Activated T-helper 2 cell treated with anti-CD3 and anti-CD28 coated beads, Interferon-gamma antibody, Interleukin-2, Interleukin-4, amounts not matched to agents 10 μg/mL and 5 μg/mL and 100 μg/mL, durations not matched to agents 14 hours and 24 hours and 36 hours (primary cell): ENCODE measurements at regions not wholly inside any gene's neighbourhood (a gene's known extent, or its start where the extent isn't known, plus 50 kb on each side); places are given as distances from the start of the nearest gene placed in this dataset.

Experiments
- DNase-seq: peaks from one replicate; pipeline ENCODE4 v3.0.0; 2021; ENCODE audit warnings: low spot score
- H3K27ac Mint-ChIP-seq: one replicate; pipeline ENCODE4 v1.8.0; 2021; ENCODE audit warnings: mixed read lengths
- H3K27me3 Mint-ChIP-seq: one replicate; pipeline ENCODE4 v1.8.0; 2021; ENCODE audit warnings: low read depth, mixed read lengths
- H3K36me3 Mint-ChIP-seq: one replicate; pipeline ENCODE4 v1.8.0; 2021; ENCODE audit warnings: low read depth, mixed read lengths
- H3K4me1 Mint-ChIP-seq: one replicate; pipeline ENCODE4 v1.8.0; 2021; ENCODE audit warnings: low read depth, mixed read lengths
- H3K4me3 Mint-ChIP-seq: one replicate; pipeline ENCODE4 v1.8.0; 2021; ENCODE audit warnings: low read depth, mild to moderate bottlenecking, moderate library complexity, mixed read lengths
- H3K9me3 Mint-ChIP-seq: one replicate; pipeline ENCODE4 v1.8.0; 2021; ENCODE audit warnings: mixed read lengths
- intact Hi-C: fragments of 100-400 bp; cut with micrococcal nuclease; formaldehyde crosslinking; loops from one replicate; pipeline ENCODE4 v1.15.1; 2023

DNA sequence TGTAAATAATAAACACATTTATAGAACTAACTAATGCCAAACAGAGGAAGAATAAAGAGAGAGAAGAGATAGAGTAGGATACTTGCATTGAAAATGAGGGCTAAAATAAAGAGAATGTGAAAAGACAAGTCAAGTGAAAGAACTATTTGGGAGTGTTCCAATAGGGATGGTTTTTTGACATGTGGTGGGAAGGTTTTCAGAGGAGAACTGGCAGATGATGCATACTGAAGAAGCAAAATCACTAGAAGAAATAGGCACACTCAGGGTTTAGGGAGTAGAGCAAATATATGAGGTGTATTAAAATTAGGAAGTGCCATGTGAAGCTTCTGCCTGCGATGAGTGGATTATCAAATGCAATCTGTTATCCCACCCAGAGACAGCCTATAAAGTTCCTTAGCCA lies 744.8 kb downstream of the REEP3 start:
- Mint-ChIP-seq H3K27ac (no peak overlapping the region), H3K27me3 (no peaks in the 10 kb centered on the region)

DNA sequence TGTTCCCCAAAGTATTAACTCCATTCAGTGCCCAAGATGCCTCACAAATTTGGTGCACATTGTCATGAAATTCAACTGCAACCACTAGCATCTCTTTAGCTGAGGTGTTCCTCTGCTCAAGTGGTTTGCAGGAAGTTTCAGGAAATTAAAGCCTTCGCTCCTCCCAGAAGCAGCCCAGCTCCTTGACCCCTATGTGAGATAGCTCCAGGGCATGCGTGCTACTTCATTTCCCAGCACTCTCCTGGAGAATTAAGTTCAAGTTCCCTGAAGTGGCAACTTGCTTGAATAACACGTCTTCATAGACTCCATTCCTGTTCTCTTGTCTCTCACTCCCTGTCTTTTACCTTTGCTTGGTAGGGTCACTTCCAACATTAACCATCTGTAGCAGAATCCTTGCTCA lies 750.3 kb downstream of the REEP3 start:
- no peaks in the 10 kb centered on the region for H3K9me3 Mint-ChIP-seq
- no peaks in the 10 kb centered on the region for H3K4me1 Mint-ChIP-seq
- no peak overlapping the region for H3K4me3 Mint-ChIP-seq
- H3K36me3 Mint-ChIP-seq = no peaks in the 10 kb centered on the region
- intact Hi-C loops = no loop called here
- no peaks in the 10 kb centered on the region for H3K27me3 Mint-ChIP-seq
- no peak for DNase-seq
- no peak overlapping the region for H3K27ac Mint-ChIP-seq

More for the DNA sequence above, 744.8 kb downstream of the REEP3 start:
- Mint-ChIP-seq H3K36me3 (no peaks in the 10 kb centered on the region), H3K4me3 (no peak overlapping the region), H3K4me1 (no peaks in the 10 kb centered on the region), H3K9me3 (no peaks in the 10 kb centered on the region)
- DNase-seq = no peak
- intact Hi-C loops = no loop called here

DNA sequence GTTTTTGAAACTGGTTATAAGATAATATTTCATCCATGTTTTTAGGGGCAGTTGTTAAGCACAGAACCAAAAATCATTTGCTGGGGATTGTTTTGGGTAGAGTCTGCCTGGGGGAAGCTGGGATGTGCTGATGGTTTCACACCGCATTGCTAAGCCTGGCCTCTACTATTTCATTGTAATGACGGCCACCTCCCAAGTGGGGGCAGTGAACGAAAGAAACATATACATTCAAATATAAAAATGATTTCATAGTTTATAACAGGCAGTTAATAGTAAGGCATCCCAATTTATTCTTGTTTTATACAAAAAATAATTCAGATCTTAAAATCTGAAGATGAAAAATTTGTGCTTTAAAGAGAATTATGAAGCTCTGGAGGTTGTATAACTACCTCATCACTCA lies 750.8 kb downstream of the REEP3 start:
- Mint-ChIP-seq H3K36me3 (no peaks in the 10 kb centered on the region), H3K4me1 (no peaks in the 10 kb centered on the region), H3K9me3 (no peaks in the 10 kb centered on the region), H3K27ac (no peak overlapping the region), H3K27me3 (no peaks in the 10 kb centered on the region), H3K4me3 (no peak overlapping the region)
- intact Hi-C loops = no loop called here
- DNase-seq = no peak

DNA sequence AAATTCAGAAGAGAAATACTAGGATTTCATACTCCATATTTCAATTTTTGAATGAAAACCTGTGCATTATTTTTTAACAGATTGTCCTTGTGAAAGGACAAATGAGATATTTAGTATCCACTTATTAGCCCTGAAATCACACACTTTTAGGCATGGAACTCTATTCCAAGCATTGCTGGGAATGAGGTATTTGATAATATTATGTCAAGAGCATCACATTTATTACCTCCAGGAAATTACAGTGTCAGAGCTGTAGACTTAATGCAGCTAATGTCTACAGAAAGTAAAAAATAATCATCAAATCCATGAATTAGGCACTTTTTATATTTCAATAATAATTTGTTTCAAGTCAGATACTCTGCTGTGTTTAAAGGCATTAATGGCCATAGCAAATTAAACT lies 753.8 kb downstream of the REEP3 start:
- no peaks in the 10 kb centered on the region for H3K27me3 Mint-ChIP-seq
- no peak overlapping the region for H3K4me3 Mint-ChIP-seq
- H3K36me3 Mint-ChIP-seq = no peaks in the 10 kb centered on the region
- intact Hi-C loops = no loop called here
- no peak overlapping the region for H3K27ac Mint-ChIP-seq
- H3K9me3 Mint-ChIP-seq = no peaks in the 10 kb centered on the region
- DNase-seq = no peak
- H3K4me1 Mint-ChIP-seq = no peaks in the 10 kb centered on the region

DNA sequence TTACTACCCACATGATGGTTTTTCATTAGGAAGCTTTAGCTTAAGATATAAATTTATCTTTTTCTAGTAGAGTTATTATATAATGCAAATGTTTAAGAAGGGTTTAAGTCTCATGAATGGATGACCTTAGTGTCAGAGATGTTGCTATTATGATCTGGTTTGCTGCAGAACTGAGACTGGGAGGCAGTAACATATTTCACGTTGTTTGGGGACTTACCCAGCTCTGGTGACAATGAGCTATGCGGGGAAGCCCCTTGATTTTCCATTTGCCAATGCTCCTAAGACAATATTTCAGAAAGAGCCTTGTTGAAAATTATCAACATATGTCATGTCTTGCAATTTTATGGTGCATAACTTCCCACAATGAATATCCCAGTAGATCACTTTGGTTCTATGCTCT lies 754.6 kb downstream of the REEP3 start:
- intact Hi-C loops = no loop called here
- Mint-ChIP-seq H3K4me3 (no peak overlapping the region), H3K27ac (no peak overlapping the region), H3K9me3 (no peaks in the 10 kb centered on the region), H3K27me3 (no peaks in the 10 kb centered on the region), H3K36me3 (no peaks in the 10 kb centered on the region), H3K4me1 (no peaks in the 10 kb centered on the region)
- no peak for DNase-seq

DNA sequence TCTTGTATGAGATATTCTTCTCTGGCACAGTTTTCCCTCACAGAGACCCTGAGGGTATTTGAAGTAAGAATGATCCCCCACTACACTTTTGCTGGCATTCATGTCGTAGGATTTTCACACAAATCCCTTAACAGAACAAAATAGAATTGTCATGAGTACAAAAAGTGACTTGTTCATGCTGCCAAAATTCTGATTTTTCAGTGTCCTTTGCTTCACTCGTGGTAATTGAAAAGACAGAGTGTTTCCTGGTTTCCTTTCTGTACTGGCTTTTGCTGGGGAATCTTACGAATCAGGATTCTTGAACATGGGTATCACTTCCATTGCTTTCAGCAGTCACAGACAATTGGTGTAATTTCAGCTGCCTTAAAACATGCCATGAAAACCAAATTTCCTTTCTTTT lies 756.3 kb downstream of the REEP3 start:
- DNase-seq = no peak
- no peaks in the 10 kb centered on the region for H3K9me3 Mint-ChIP-seq
- H3K27ac Mint-ChIP-seq = no peak overlapping the region
- H3K27me3 Mint-ChIP-seq = no peaks in the 10 kb centered on the region
- no peaks in the 10 kb centered on the region for H3K4me1 Mint-ChIP-seq
- no peaks in the 10 kb centered on the region for H3K36me3 Mint-ChIP-seq
- H3K4me3 Mint-ChIP-seq = no peak overlapping the region
- intact Hi-C loops = no loop called here

DNA sequence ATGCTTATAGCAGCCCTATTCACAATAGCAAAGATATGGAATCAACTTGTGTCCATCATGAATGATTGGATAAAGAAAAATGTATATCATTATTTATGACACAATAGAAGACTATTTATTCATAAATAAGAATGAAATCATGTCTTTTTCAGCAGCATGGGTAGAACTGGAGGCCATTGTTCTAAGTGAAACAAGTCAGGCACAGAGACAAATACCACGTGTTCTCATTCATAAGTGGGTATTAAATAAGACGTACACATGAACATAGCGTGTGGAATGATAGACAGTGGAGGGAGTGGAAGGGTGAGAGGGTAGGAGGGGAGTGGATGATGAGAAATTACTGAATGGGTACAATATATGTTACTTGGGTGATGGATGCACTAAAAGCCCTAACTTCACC lies 762.4 kb downstream of the REEP3 start:
- no peaks in the 10 kb centered on the region for H3K36me3 Mint-ChIP-seq
- H3K27me3 Mint-ChIP-seq = no peaks in the 10 kb centered on the region
- H3K27ac Mint-ChIP-seq = no peak overlapping the region
- no peaks in the 10 kb centered on the region for H3K9me3 Mint-ChIP-seq
- no peak overlapping the region for H3K4me3 Mint-ChIP-seq
- no peak for DNase-seq
- intact Hi-C loops = no loop called here
- H3K4me1 Mint-ChIP-seq = no peaks in the 10 kb centered on the region

DNA sequence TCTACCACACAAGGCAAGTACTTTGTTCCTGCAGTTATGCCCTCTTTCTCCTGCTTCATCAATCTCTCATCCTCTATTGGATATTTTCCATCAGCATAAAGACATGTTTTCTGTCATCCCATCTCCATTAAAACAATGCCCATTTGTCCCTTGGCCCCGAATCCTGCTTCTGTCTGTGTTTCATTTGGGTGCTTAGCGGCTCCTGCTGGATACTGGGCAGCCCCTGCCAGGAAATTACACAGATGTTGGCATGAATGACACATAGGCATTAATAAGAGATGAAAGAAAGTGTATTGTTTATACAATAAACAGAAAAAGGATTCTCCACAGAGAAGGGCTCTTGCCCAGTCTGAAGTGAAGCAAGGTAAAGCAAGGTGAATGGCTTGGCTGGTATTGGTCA lies 765.3 kb downstream of the REEP3 start:
- Mint-ChIP-seq H3K27me3 (no peaks in the 10 kb centered on the region), H3K36me3 (no peaks in the 10 kb centered on the region), H3K27ac (no peak overlapping the region), H3K4me1 (no peaks in the 10 kb centered on the region), H3K4me3 (no peak overlapping the region), H3K9me3 (no peaks in the 10 kb centered on the region)
- DNase-seq = no peak
- intact Hi-C loops = no loop called here

DNA sequence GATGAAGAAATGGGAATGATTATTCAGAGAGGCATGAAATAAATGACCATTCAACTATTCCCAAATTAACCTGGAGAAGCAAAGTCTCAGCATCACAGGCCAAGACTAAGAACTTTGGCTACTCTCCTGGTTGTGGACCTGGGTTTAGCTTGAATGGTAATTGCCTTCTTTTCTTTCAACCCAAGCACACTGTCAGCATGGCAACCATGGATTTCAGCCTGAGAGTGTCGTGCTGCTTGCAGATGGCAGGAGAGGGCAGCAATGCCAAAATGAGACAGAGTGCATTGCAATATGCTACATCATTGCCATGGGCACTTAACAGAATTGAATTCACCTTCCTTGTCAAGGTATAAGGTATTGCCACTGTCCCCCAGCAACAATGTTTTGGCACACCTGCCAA lies 767.2 kb downstream of the REEP3 start:
- H3K4me3 Mint-ChIP-seq = no peak overlapping the region
- H3K27me3 Mint-ChIP-seq = no peaks in the 10 kb centered on the region
- H3K27ac Mint-ChIP-seq = no peak overlapping the region
- H3K36me3 Mint-ChIP-seq = no peaks in the 10 kb centered on the region
- no peak for DNase-seq
- H3K9me3 Mint-ChIP-seq = no peaks in the 10 kb centered on the region
- intact Hi-C loops = no loop called here
- H3K4me1 Mint-ChIP-seq = no peaks in the 10 kb centered on the region

DNA sequence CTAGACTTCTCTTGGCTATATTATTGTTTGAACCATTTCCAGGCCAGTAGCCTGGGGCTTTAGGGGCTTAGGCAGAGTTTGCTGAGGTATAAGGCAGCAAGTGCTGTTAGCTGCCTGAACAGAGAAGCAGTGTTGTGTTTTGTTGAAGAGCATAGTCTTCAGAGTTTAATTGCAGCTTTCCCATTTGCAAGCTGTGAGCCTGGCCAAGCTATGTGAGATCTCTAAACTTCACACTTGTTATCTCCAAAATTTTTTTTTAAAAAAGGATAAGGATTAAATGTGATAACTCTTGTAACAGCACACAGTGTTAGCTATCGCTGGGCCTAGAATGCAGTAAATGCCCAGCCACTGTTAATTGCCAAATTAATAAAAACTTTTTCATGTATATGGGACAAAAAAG lies 782.4 kb downstream of the REEP3 start:
- Mint-ChIP-seq H3K9me3 (no peaks in the 10 kb centered on the region), H3K4me1 (no peaks in the 10 kb centered on the region), H3K4me3 (no peak overlapping the region), H3K27me3 (no peaks in the 10 kb centered on the region), H3K36me3 (no peaks in the 10 kb centered on the region), H3K27ac (no peak overlapping the region)
- no peak for DNase-seq
- intact Hi-C loops = no loop called here

DNA sequence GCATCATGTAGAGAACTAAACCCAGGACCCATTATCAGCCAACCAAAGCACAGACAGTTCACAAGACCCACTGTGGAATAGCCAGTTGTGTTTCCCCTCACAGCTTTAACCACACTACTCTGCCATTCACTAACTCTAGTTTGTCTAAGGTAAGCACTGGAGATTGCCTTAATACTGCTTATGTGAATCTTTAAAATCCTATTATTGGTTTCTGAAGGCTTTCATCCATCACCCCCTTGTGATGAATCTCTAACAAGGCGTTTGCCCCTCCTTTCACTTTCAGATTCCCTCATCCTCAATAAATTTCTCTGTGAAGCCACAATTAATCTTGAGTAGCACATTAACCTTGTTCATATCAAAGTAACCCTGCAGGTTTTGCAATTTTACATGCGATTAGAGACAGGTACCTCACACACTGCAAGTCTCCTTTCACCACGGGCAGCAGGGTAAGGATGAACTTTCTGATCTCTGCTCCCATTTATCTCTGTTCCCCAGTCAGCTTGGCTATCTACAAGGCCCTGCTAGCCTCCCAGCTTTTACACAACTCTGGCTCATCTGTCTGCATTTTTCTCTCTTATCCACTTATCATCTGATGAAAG lies 785.6 kb downstream of the REEP3 start:
- Mint-ChIP-seq H3K27me3 (no peaks in the 10 kb centered on the region), H3K27ac (no peak overlapping the region), H3K4me1 (no peaks in the 10 kb centered on the region), H3K36me3 (no peaks in the 10 kb centered on the region), H3K4me3 (no peak overlapping the region), H3K9me3 (no peaks in the 10 kb centered on the region)
- intact Hi-C loops = no loop called here
- DNase-seq = no peak

DNA sequence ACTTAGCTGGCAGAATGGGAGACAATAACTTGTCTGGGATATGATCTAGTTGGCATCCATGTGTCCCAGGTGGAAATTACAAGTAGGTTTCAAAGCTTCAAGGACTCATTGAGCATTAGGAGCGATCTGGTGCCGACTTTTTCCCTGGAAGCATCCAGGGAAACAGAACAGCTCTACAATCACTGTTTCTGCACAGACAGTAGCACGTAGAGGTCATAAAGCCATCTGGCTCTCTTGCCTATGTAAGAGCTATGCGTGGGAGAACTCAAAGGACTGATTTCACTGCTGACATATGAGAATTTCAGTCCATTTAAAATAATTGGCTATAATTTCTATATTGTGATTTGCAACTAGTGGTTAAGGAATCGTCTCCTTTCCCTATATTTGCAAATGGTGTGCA lies 791.7 kb downstream of the REEP3 start:
- Mint-ChIP-seq H3K36me3 (no peaks in the 10 kb centered on the region), H3K4me1 (no peaks in the 10 kb centered on the region), H3K27ac (no peak overlapping the region), H3K27me3 (no peaks in the 10 kb centered on the region), H3K4me3 (no peak overlapping the region), H3K9me3 (no peaks in the 10 kb centered on the region)
- intact Hi-C loops = no loop called here
- no peak for DNase-seq

DNA sequence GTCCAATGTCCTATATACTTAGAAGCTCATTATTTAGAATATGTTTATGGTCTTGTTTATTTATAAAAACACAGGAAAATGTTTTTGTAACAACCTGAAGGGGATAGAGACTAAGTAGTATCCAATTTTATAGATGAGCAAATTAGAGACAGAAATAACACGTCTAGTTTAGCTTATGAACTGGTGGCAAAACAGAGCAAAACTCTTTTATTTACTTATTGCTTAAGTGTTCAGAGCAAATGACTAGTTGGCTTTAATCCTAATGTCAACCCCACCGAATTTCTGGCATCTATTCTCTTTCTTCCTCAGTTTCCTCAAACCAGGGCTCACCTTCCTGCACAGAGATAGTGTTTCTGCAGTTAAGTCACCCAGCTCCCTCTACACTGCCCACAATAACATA lies 792.8 kb downstream of the REEP3 start:
- Mint-ChIP-seq H3K9me3 (no peaks in the 10 kb centered on the region), H3K27me3 (no peaks in the 10 kb centered on the region), H3K4me3 (no peak overlapping the region), H3K4me1 (no peaks in the 10 kb centered on the region), H3K27ac (no peak overlapping the region), H3K36me3 (no peaks in the 10 kb centered on the region)
- intact Hi-C loops = no loop called here
- no peak for DNase-seq

DNA sequence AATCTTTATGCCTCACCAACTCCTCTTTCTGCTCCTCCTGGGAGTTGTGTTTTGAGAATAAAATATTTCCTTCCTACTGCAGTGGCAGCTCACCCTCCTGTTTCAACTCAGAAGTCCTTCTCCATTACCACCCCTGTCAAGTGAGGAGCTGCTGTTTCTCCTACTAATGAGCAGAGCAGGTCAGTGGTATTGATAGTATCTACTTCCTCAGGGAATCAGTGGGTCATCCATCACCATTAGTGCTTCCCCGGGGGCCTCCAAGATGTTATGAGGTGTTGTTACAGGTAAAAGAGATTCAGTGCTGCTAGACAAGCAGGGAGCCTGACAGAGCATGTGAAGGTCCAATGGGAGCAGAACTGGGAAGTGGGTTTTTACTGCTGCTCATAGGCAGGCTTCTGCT lies 795.2 kb downstream of the REEP3 start:
- H3K27ac Mint-ChIP-seq = no peak overlapping the region
- no peaks in the 10 kb centered on the region for H3K4me1 Mint-ChIP-seq
- H3K9me3 Mint-ChIP-seq = no peaks in the 10 kb centered on the region
- intact Hi-C loops = no loop called here
- no peaks in the 10 kb centered on the region for H3K36me3 Mint-ChIP-seq
- H3K27me3 Mint-ChIP-seq = no peaks in the 10 kb centered on the region
- no peak for DNase-seq
- no peak overlapping the region for H3K4me3 Mint-ChIP-seq
